Kidney (tissue), 13 donors: ENCODE measurements at regions not wholly inside any gene's neighbourhood (a gene's known extent, or its start where the extent isn't known, plus 50 kb on each side); places are given as distances from the start of the nearest gene placed in this dataset.

Experiments
- DNase-seq, 5 donors: peaks; one replicate each; pipeline ENCODE4 v3.0.0-alpha.2; 2013 to 2020
- FAIRE-seq: peaks from 2 replicates; lab custom pipeline; 2012; peaks lifted over from hg19 to GRCh38; lab: Jason Lieb, UNC
- H3K27ac ChIP-seq, 2 donors: one replicate each; pipeline ENCODE4 v1.7.0; 2013; ENCODE audit warnings: low read depth in 2 of 2, low read length in 2 of 2, inconsistent platforms in 1 of 2
- H3K27me3 ChIP-seq: one replicate; pipeline ENCODE4 v1.7.1; 2013; ENCODE audit warnings: low read length, inconsistent platforms; ENCODE audit not compliant: control insufficient read depth, insufficient read depth
- H3K36me3 ChIP-seq, 3 donors: one replicate each; pipeline versions ENCODE4 v1.7.0 to v1.7.1; 2013; ENCODE audit warnings: low read length in 3 of 3, control low read depth in 1 of 3, inconsistent platforms in 1 of 3; ENCODE audit not compliant: insufficient read depth in 3 of 3, control insufficient read depth in 2 of 3
- H3K4me1 ChIP-seq, 3 donors: one replicate each; pipeline versions ENCODE4 v1.7.0 to v1.7.1; 2013; ENCODE audit warnings: low read length in 3 of 3, inconsistent platforms in 1 of 3, low read depth in 1 of 3; ENCODE audit not compliant: control insufficient read depth in 2 of 3, insufficient read depth in 2 of 3
- H3K4me3 ChIP-seq, 3 donors: one replicate each; pipeline versions ENCODE4 v1.7.0 to v1.8.1; 2013; ENCODE audit warnings: low read length in 3 of 3, control low read depth in 1 of 3, inconsistent platforms in 1 of 3
- H3K9ac ChIP-seq, 3 donors: one replicate each; pipeline versions ENCODE4 v1.7.0 to v1.7.1; 2013; ENCODE audit warnings: low read length in 3 of 3, control low read depth in 1 of 3, inconsistent platforms in 1 of 3
- H3K9me3 ChIP-seq, 3 donors: one replicate each; pipeline versions ENCODE4 v1.7.0 to v1.7.1; 2013; ENCODE audit warnings: low read length in 3 of 3, control low read depth in 1 of 3, inconsistent platforms in 1 of 3; ENCODE audit not compliant: control insufficient read depth in 2 of 3, insufficient read depth in 1 of 3
- intact Hi-C: fragments of 100-400 bp; cut with DNase I; formaldehyde crosslinking; loops from one replicate; pipeline ENCODE4 v1.11.1; 2022
- TF ChIP-seq, protein P1 (sequence below): IDR thresholded peaks from 3 replicates; pipeline ENCODE4 v1.5.1; 2012; ENCODE audit warnings: mild to moderate bottlenecking, moderate library complexity, borderline replicate concordance; ENCODE audit not compliant: insufficient read depth; ENCODE audit errors: extremely low read depth
- donor health status: control.
- donor health status: control.
- donor health status: control.
- donor health status: control.
- donor health status: control.
- donor health status: DM: yes; HTN: yes; CAD: no.
- donor health status: Normal renal cell carcinoma (clear cell type).

DNA sequence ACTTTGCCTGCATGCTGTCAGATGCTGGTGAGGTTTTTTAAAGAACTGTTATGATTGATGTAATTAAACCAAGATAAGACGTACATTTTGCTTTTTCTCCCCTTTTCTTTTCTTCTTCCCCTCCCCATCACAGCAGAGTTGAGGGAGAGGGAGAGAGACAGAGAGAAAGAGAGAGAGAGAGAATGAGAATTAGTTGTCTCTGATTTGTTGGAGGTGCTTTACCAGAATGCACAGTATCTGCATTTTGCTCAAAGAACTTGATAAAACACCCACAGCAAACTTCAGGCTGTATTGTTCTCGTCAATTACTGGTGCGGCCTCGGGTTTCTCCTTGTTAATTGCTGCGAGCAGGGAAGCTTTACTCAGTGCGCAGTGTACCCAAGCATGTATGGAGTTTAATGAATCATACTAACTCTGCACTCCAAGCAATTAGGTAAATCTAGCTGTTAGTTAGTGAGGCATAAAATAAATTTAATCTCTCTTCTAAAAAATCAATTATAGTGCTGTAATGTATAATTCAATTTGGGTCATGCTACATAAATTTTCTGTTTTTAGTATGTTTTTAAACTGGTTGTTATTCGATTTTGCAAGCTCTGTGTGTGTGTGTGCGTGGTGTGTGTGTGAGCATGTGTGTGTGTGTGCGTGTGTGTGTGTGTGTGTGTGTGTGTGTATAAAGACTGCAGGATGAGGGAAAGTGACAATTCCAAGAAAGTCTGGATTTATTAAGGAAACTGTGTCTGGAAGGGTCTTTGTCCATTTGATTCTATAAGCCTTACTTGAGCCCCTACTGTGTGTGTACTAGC, 273.4 kb downstream of the TLE3 start:
- Histone ChIP-seq H3K27me3 (no peaks in the 10 kb centered on the region), H3K4me1 (no peaks in the 10 kb centered on the region), H3K9me3 (no peaks in the 10 kb centered on the region), H3K4me3 (no peak overlapping the region), H3K9ac (no peak overlapping the region), H3K27ac (no peak overlapping the region), H3K36me3 (no peaks in the 10 kb centered on the region)
- FAIRE-seq (no peak), DNase-seq (peak in 3 of 5 donors; percentile 54 to 81 (median 78))
- intact Hi-C loops, result no loop called here
- TF ChIP-seq, protein P1, sequence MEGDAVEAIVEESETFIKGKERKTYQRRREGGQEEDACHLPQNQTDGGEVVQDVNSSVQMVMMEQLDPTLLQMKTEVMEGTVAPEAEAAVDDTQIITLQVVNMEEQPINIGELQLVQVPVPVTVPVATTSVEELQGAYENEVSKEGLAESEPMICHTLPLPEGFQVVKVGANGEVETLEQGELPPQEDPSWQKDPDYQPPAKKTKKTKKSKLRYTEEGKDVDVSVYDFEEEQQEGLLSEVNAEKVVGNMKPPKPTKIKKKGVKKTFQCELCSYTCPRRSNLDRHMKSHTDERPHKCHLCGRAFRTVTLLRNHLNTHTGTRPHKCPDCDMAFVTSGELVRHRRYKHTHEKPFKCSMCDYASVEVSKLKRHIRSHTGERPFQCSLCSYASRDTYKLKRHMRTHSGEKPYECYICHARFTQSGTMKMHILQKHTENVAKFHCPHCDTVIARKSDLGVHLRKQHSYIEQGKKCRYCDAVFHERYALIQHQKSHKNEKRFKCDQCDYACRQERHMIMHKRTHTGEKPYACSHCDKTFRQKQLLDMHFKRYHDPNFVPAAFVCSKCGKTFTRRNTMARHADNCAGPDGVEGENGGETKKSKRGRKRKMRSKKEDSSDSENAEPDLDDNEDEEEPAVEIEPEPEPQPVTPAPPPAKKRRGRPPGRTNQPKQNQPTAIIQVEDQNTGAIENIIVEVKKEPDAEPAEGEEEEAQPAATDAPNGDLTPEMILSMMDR, result no peak

- H3K4me1 ChIP-seq, result no peaks in the 10 kb centered on the region
- H3K9me3 ChIP-seq, result no peaks in the 10 kb centered on the region
- no peak overlapping the region for H3K4me3 ChIP-seq
- no peak overlapping the region for H3K9ac ChIP-seq
- H3K36me3 ChIP-seq, result no peaks in the 10 kb centered on the region
- FAIRE-seq (no peak), DNase-seq (no peak)
- TF ChIP-seq, protein P1, result no peak
- intact Hi-C loops, result no loop called here
- H3K27ac ChIP-seq, result no peak overlapping the region
- no peaks in the 10 kb centered on the region for H3K27me3 ChIP-seq
Measured at GRCh38 chr15:69824877-69825406, 272.8 kb downstream of the TLE3 start.

DNA sequence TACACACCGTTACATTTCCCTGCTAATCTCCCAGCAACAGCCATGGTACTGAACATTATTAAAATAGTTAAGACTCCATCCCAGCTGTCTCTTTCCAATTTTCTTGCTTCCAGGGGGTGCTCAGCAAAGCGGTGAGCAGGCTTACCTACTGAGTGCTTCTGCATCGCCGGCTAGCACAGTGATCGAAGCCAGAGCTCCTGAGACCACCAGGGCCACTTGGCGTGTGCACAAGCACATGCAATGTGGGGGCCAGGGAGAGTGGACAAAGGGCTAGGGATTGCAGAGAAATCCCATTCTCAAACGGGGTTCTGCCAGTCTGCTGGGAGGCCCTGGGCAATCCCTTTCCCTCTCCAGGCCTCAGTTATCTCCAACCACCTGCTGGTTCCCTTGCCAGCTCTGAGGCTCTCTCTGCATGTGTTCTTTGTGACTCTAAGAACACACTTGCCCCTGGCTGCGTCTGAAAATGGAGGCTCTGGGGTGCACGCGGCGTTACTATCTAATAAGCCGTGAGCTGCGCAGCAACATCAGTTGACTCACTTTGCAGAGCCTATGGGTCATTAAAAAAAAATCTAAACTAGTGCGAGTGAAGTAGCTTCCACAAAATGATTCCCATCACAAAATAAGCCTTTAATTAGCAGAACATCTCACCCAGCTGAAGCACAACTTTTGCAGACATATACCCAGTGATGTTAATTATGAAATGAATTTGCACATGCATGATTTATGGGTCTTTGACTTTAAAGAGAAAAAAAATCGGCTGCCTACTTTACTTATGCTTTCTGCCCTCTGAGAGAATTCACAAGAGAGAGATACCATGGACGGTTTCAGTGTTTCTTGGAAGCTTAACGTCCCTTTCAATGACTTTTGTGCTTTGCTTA, 271.5 kb downstream of the TLE3 start:
- no peak overlapping the region for H3K4me3 ChIP-seq
- H3K27me3 ChIP-seq, result no peaks in the 10 kb centered on the region
- TF ChIP-seq, protein P1, result no peak
- no peak for DNase-seq
- intact Hi-C loops, result no loop called here
- no peaks in the 10 kb centered on the region for H3K4me1 ChIP-seq
- H3K36me3 ChIP-seq, result no peaks in the 10 kb centered on the region
- no peak for FAIRE-seq
- H3K27ac ChIP-seq, result no peak overlapping the region
- H3K9me3 ChIP-seq, result no peaks in the 10 kb centered on the region
- H3K9ac ChIP-seq, result no peak overlapping the region
